GM21381 (cell line): ENCODE measurements at regions not wholly inside any gene's neighbourhood (a gene's known extent, or its start where the extent isn't known, plus 50 kb on each side); places are given as distances from the start of the nearest gene placed in this dataset.
"Not testable (repeated sequence)": the region's sequence is repeated elsewhere in the genome, so short reads cannot be mapped to it uniquely, and the experiment has no call there.

Experiments used
- ATAC-seq: cut with Tn5 transposase; IDR thresholded peaks from one replicate; pipeline ENCODE4 v1.9.1; 2021; ENCODE audit warnings: mild to moderate bottlenecking, moderate library complexity; ENCODE audit not compliant: unreplicated experiment

DNA sequence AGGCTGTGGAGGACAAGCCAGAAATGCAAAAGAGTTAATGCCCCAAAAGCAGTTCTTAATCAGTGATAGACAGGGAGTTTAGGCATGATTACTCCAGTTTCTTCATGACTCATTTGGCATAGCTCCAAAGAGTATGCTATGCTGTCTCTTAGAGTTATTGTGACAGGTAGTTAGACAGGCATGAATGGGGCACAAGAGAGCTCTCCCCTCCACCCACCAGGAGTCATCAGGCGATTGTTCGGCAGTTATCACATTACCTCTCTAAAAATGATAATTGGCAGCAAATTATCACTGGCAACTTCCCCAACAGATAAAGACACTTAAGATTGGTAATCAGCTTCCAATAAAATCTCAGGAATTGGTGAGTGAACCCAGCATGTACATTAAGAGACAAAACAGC lies 320.1 kb downstream of the DAD1 start:
- ATAC-seq = no peak

- no peak for ATAC-seq
Observed at GRCh38 chr14:22266683-22267082, 322.3 kb downstream of the DAD1 start.

DNA sequence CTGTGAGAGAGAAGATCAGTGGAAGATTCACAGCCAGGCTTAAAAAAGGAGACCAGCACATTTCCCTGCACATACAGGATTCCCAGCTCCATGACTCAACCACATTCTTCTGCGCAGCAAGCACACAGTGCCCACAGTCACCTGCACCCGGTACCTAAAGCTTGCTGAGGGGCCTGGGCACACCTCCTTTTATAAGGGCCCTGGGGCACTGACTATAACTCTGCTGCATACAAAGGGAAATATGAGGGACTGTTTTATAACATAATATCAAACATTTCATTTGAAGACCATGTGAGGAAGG lies 322.9 kb downstream of the DAD1 start:
- no peak for ATAC-seq

DNA sequence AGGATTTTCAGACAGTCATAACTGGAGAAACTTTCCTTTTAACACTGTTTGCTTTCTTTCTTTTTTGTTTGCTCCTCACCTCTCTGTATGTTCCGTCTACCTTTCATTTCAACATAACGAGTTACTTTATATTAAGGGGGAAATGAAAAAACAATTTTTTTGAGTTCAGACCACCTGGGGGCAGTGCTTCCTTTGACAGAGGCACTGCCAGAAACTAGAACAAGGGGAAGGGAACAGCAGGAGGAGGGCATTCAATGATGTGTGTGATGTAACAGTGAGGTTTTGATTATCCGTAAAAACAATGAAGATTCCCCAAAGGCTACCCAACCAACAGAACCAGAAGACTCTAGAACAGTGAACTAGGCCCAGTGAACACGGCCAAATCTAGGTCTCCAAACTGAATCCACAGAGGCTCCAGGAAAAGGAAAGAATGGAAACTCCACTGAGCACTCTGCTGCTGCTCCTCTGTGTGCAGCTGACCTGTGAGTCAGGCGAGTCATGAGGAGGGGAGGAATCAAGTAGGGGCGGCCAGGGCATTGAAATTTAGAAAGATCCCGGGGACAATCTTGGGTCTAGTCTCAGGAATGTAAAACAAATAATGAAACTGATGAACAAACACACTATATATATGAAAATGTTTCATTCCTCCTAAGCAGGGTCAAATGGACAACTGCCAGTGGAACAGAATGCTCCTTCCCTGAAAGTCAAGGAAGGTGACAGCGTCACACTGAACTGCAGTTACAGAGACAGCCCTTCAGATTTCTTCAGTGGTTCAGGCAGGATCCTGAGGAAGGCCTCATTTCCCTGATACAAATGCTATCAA lies 323.5 kb downstream of the DAD1 start:
- ATAC-seq = no peak

- no peak for ATAC-seq
Observed at GRCh38 chr14:22264759-22265158, 324.3 kb downstream of the DAD1 start.

DNA sequence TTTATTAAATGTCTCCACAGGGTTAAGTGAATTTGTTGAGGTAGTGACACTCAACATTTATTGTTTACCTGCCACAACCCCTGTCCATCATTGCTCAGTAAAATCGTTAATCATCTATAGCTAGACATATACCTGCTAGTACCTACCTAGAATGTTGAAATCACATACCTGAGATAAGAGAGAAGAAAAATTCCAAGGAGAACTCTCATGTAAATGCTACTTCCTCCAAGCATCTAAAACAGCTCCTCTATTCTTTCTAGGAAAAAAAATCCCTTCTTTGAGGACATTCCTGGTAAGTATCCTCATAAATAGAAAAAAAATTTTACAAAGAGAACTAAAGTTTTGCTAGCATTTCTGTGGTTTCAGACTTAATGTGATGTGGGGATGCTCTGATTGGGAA lies 325.1 kb downstream of the DAD1 start:
- ATAC-seq = no peak

- no peak for ATAC-seq
Observed at GRCh38 chr14:22262881-22263280, 326.1 kb downstream of the DAD1 start.

GRCh38 chr14:22255017-22255950 lies 333.7 kb downstream of the DAD1 start:
- no peak for ATAC-seq

- ATAC-seq = no peak
Observed at GRCh38 chr14:22252686-22253085, 336.3 kb downstream of the DAD1 start.

DNA sequence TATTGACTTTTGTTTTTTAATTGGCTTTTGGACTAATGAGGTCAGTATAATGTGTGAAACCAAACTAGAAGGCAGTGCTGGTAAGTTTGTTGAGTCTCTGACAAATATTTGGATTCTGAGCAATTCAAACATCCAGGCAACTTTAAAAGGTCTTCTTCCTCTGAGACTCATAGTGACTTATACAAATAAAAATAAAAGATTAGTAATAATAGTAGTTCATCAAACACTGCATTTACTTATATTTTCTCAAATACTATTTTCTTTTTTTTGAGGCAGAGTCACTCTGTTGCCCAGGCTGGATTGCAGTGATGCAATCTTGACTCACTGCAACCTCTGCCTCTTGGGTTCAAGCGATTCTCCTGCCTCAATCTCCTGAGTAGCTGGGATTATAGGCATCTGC lies 337.9 kb downstream of the DAD1 start:
- no peak for ATAC-seq

DNA sequence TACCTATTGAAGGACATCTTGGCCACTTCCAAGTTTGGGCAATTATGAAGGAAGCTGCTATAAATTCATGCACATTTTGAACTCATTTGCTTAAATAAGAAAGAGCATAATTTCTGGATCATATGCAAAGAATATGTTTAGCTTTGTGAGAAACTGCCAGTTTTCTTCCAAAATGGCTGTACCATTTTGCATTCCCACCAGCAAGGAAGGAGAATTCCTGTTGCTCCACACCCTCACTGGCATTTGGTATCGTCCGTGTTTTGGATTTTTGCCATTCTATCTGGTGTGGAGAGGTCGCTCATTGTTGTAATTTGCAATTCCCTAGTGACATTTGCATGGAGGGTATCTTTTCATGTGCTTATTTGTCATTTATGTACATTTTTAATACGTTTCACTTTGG lies 339.3 kb downstream of the DAD1 start:
- ATAC-seq = no peak

GRCh38 chr14:22243971-22244581 lies 344.9 kb downstream of the DAD1 start:
- ATAC-seq = no peak

GRCh38 chr14:22238320-22238719 lies 350.7 kb downstream of the DAD1 start:
- not testable (repeated sequence) for ATAC-seq

DNA sequence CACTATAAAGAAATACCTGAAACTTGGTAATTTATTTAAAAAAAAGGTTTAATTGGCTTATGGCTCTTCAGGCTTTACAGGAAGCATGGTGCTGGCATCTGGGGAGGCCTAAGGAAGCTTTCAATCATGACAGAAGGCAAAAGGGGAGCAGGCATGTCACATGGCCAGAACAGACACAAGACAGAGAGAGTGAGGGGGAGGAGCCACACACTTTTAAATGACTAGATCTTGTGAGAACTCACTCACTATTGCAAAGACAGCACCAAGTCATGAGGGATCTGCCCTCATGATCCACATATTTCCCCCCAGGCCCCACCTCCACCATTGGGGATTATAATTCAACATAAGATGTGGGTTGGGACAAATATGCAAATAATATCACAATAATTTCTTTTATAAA lies 355.6 kb downstream of the DAD1 start:
- no peak for ATAC-seq

- no peak for ATAC-seq
Observed at GRCh38 chr14:22232933-22233332, 356.1 kb downstream of the DAD1 start.

- no peak for ATAC-seq
Observed at GRCh38 chr14:22232486-22232885, 356.5 kb downstream of the DAD1 start.

DNA sequence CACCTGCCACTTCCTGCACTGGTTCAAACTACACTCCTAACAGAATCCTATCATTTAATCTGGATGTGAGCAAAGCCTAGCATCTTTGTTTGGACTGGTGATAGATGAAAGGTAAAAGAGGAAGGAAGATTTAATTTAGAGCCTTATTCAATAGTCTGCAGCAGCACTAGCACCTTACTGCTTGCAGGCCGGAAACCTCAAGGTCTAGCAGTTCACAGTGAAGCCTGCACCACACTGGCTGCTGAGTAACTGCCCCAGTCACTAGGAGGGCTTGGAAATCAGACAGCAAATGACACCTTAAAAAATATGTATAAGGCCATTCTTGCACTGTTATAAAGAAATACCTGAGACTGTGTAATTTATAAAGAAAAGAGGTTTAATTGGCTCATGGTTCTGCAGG lies 358.0 kb downstream of the DAD1 start:
- ATAC-seq = no peak

- no peak for ATAC-seq
Observed at GRCh38 chr14:22230517-22230916, 358.5 kb downstream of the DAD1 start.

- no peak for ATAC-seq
Observed at GRCh38 chr14:22227084-22227483, 361.9 kb downstream of the DAD1 start.

DNA sequence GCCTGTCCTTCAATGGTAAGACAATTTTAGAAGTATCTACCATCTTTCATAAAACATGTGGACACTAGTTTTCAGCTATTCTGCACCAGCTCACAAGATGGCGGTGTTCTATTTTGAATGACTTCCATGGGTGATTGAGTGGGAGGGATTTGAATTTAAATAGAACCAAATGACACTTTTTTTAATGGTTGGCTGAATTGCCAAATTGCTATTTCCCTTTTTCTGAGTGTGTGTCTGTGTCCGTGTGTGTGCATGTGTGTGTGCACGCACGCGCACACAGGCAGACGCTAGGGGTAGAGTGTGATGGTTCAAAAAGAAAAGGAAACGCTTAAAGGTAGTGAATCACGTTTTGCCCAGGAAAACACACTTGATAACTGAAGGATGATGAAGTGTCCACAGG lies 362.6 kb downstream of the DAD1 start:
- ATAC-seq = no peak

GRCh38 chr14:22225516-22226140 lies 363.4 kb downstream of the DAD1 start:
- ATAC-seq = no peak
